Right lobe of liver (tissue), 4 donors: ENCODE measurements at regions not wholly inside any gene's neighbourhood (a gene's known extent, or its start where the extent isn't known, plus 50 kb on each side); places are given as distances from the start of the nearest gene placed in this dataset.

Experiments
- POLR2A ChIP-seq: fragments of 450-650 bp; IDR thresholded peaks from one replicate; pipeline ENCODE4 v1.6.1; 2017; ENCODE audit warnings: antibody characterized with exemption, mild to moderate bottlenecking
- TF ChIP-seq, protein P1 (sequence below), 4 donors: fragments of 200-600 bp in 3 of 4; fragments of 450-650 bp in 1 of 4; IDR thresholded peaks; one replicate each; pipeline versions ENCODE4 v1.5.1 to v1.8.0; 2016 to 2022; ENCODE audit warnings: antibody characterized with exemption in 4 of 4, mild to moderate bottlenecking in 2 of 4
- donor health status: DM: no; HTN: no; CAD: no.
- donor health status: DM: no; HTN: no; CAD: no.
- donor health status: DM: no; HTN: yes; CAD: no.

DNA sequence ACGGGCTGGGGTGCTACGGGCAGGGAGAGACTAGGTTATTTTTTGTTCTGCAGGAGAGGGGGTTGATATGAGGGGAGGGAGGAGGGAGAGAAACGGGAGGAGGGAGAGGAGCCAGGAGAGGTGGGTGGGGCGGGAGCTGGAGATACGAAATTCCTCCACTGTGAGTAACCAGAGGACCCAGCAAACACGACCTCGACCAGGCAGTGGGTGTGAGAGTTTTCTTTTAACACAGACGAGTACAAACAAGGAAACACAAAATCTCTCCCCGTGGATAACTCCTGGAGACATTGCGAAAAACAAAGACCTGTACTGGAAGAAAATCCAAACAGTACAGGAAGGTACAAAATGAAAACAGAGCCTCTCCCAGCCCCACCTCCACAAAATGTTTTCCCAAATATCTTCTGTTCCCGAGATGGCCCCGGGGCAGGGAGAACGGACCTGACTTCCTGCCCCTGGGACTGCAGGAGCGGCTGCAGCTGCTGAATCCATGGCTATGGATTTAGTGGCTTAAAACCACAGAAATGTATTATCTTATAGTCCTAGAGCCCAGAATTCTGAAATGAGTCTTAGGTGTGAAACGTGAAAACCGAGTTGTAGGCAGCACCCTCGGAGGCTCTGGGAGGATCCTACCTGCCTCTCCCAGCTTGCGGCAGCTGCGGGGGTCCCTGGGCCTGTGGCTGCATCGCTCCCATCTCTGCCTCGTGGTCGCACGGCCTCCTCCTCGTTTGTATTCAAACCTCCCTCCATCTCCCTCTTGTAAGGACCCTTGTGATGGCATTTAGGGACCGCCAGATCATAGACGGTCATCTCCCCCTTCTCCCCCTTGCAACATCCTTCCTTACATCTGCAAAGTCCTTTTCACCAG is 82.2 kb downstream of the RIPK4 start:
- TF ChIP-seq POLR2A: no peak
- TF ChIP-seq, protein P1, sequence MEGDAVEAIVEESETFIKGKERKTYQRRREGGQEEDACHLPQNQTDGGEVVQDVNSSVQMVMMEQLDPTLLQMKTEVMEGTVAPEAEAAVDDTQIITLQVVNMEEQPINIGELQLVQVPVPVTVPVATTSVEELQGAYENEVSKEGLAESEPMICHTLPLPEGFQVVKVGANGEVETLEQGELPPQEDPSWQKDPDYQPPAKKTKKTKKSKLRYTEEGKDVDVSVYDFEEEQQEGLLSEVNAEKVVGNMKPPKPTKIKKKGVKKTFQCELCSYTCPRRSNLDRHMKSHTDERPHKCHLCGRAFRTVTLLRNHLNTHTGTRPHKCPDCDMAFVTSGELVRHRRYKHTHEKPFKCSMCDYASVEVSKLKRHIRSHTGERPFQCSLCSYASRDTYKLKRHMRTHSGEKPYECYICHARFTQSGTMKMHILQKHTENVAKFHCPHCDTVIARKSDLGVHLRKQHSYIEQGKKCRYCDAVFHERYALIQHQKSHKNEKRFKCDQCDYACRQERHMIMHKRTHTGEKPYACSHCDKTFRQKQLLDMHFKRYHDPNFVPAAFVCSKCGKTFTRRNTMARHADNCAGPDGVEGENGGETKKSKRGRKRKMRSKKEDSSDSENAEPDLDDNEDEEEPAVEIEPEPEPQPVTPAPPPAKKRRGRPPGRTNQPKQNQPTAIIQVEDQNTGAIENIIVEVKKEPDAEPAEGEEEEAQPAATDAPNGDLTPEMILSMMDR (IDR thresholded peaks at IDR 0.05): no peak
